IMR-90 (cell line): ENCODE measurements at regions not wholly inside any gene's neighbourhood (a gene's known extent, or its start where the extent isn't known, plus 50 kb on each side); places are given as distances from the start of the nearest gene placed in this dataset.

Source experiments
- ATAC-seq: fragments of 200-7000 bp; cut with Tn5 transposase; 2 replicates; pipeline ENCODE4 v1.9.1; 2020; ENCODE audit warnings: low read depth, mild to moderate bottlenecking, moderate library complexity
- BruUV-seq: library from RNA; stranded (reverse); fragments of 400-500 nt; replicated peaks from 2 replicates; lab custom pipeline; 2021; lab: Mats Ljungman, UMichigan
- CTCF ChIA-PET: fragments of 300-600 bp; formaldehyde crosslinking; extraction: SDS; loops from one replicate; lab custom pipeline; 2021; ENCODE audit warnings: antibody characterized with exemption; lab: Yijun Ruan, JAX
- POLR2A ChIA-PET: fragments of 300-600 bp; sonication (Branson Sonifier 250); formaldehyde crosslinking; loops from one replicate; lab custom pipeline; 2022; ENCODE audit warnings: antibody characterized with exemption; ENCODE audit not compliant: unreplicated experiment; lab: Charles Lee
- DNase-seq: peaks from one replicate; pipeline ENCODE4 v3.0.0; 2013
- H2AFZ ChIP-seq: replicated peaks from 2 replicates; pipeline ENCODE3; 2013; ENCODE audit warnings: low read length, mild to moderate bottlenecking; ENCODE audit not compliant: poor library complexity
- H2AK5ac ChIP-seq: 2 replicates; pipeline ENCODE4 v1.6.1; 2013; ENCODE audit warnings: low read depth, low read length, inconsistent platforms
- H2AK9ac ChIP-seq: replicated peaks from 2 replicates; pipeline ENCODE3; 2013; ENCODE audit warnings: mild to moderate bottlenecking, low read depth, low read length, moderate library complexity; ENCODE audit not compliant: poor library complexity
- H2BK120ac ChIP-seq: 2 replicates; pipeline ENCODE4 v1.6.1; 2013; ENCODE audit warnings: low read depth, low read length, inconsistent platforms
- H2BK15ac ChIP-seq: 3 replicates; pipeline ENCODE4 v1.6.1; 2013; ENCODE audit warnings: low read depth, low read length, inconsistent platforms
- H2BK20ac ChIP-seq: 2 replicates; pipeline ENCODE4 v1.6.1; 2013; ENCODE audit warnings: low read depth, mild to moderate bottlenecking, inconsistent platforms, low read length, moderate library complexity
- H2BK5ac ChIP-seq: 2 replicates; pipeline ENCODE4 v1.6.1; 2013; ENCODE audit warnings: mild to moderate bottlenecking, low read depth, low read length, inconsistent platforms; ENCODE audit not compliant: poor library complexity, severe bottlenecking
- H3K14ac ChIP-seq: replicated peaks from 2 replicates; pipeline ENCODE4 v1.6.1; 2013; ENCODE audit warnings: low read depth, low read length, inconsistent platforms
- H3K18ac ChIP-seq: 2 replicates; pipeline ENCODE4 v1.6.1; 2013; ENCODE audit warnings: low read depth, low read length, control low read depth
- H3K23ac ChIP-seq: 2 replicates; pipeline ENCODE4 v1.6.1; 2013; ENCODE audit warnings: low read depth, low read length, inconsistent platforms
- H3K27ac ChIP-seq: 2 replicates; pipeline ENCODE4 v1.5.1; 2013; ENCODE audit warnings: mild to moderate bottlenecking, control low read depth, low read length; ENCODE audit not compliant: insufficient read depth
- H3K27me3 ChIP-seq: 2 replicates; pipeline ENCODE4 v1.6.1; 2013; ENCODE audit warnings: low read length; ENCODE audit not compliant: control insufficient read depth, insufficient read depth
- H3K36me3 ChIP-seq: 2 replicates; pipeline ENCODE4 v1.6.1; 2013; ENCODE audit warnings: low read length, mixed read lengths; ENCODE audit not compliant: control insufficient read depth, insufficient read depth
- H3K4ac ChIP-seq: 2 replicates; pipeline ENCODE4 v1.6.1; 2013; ENCODE audit warnings: low read depth, low read length, inconsistent platforms
- H3K4me1 ChIP-seq: 2 replicates; pipeline ENCODE4 v1.6.1; 2013; ENCODE audit warnings: low read length, mixed read lengths; ENCODE audit not compliant: control insufficient read depth, insufficient read depth
- H3K4me2 ChIP-seq: 2 replicates; pipeline ENCODE4 v1.6.1; 2013; ENCODE audit warnings: low read depth, mild to moderate bottlenecking, control low read depth, low read length, moderate library complexity
- H3K4me3 ChIP-seq: 2 replicates; pipeline ENCODE4 v1.5.1; 2013; ENCODE audit warnings: low read depth, mild to moderate bottlenecking, control low read depth, low read length, moderate library complexity; ENCODE audit not compliant: insufficient read depth
- H3K56ac ChIP-seq: 2 replicates; pipeline ENCODE4 v1.6.1; 2013; ENCODE audit warnings: low read length, inconsistent platforms; ENCODE audit not compliant: insufficient read depth; ENCODE audit errors: extremely low read depth
- H3K79me1 ChIP-seq, 2 experiments: 2 replicates each; pipeline ENCODE4 v1.6.1; 2013; ENCODE audit warnings: low read length in 2 of 2, inconsistent platforms in 1 of 2, low read depth in 1 of 2
- H3K9ac ChIP-seq: 2 replicates; pipeline ENCODE4 v1.6.1; 2013; ENCODE audit warnings: low read depth, low read length, control low read depth
- H3K9me1 ChIP-seq: 2 replicates; pipeline ENCODE4 v1.6.1; 2013; ENCODE audit warnings: low read length, inconsistent platforms; ENCODE audit not compliant: insufficient read depth
- H3K9me3 ChIP-seq: 2 replicates; pipeline ENCODE4 v1.6.1; 2013; ENCODE audit warnings: low read length; ENCODE audit not compliant: control insufficient read depth, insufficient read depth
- H4K20me1 ChIP-seq: 2 replicates; pipeline ENCODE4 v1.6.1; 2013; ENCODE audit warnings: low read length, inconsistent platforms; ENCODE audit not compliant: insufficient read depth
- H4K5ac ChIP-seq: 2 replicates; pipeline ENCODE4 v1.6.1; 2013; ENCODE audit warnings: mild to moderate bottlenecking, low read depth, low read length, control low read depth
- H4K8ac ChIP-seq, 2 experiments: 2 replicates each; pipeline ENCODE4 v1.6.1; 2013; ENCODE audit warnings: low read depth in 2 of 2, low read length in 2 of 2, control low read depth in 1 of 2, inconsistent platforms in 1 of 2
- H4K91ac ChIP-seq: 2 replicates; pipeline ENCODE4 v1.6.1; 2013; ENCODE audit warnings: low read depth, low read length, inconsistent platforms; ENCODE audit not compliant: insufficient read depth
- BHLHE40 ChIP-seq: fragments of 150-350 bp; IDR thresholded peaks from 2 replicates; pipeline ENCODE4 v1.6.1; 2016; ENCODE audit warnings: mild to moderate bottlenecking, low read depth, low read length
- CEBPB ChIP-seq: IDR thresholded peaks from 2 replicates; pipeline ENCODE4 v1.6.1; 2012; ENCODE audit warnings: low read depth, low read length, improper control_type of control experiment
- CHD1 ChIP-seq: IDR thresholded peaks from 2 replicates; pipeline ENCODE4 v1.6.1; 2012; ENCODE audit warnings: low read depth, low read length, improper control_type of control experiment
- FOS ChIP-seq: fragments of 150-350 bp; IDR thresholded peaks from 2 replicates; pipeline ENCODE4 v1.6.1; 2016; ENCODE audit warnings: low read depth, low read length
- MAFK ChIP-seq: IDR thresholded peaks from 2 replicates; pipeline ENCODE4 v1.6.1; 2012; ENCODE audit warnings: low read depth, low read length, improper control_type of control experiment
- MAZ ChIP-seq: IDR thresholded peaks from 2 replicates; pipeline ENCODE4 v1.6.1; 2012; ENCODE audit warnings: low read depth, mild to moderate bottlenecking, low read length, improper control_type of control experiment, moderate library complexity, borderline replicate concordance
- MXI1 ChIP-seq: IDR thresholded peaks from 2 replicates; pipeline ENCODE4 v1.6.1; 2012; ENCODE audit warnings: low read depth, mild to moderate bottlenecking, low read length, moderate library complexity, borderline replicate concordance
- NFE2L2 ChIP-seq: fragments of 150-350 bp; IDR thresholded peaks from 2 replicates; pipeline ENCODE4 v1.6.1; 2016; ENCODE audit warnings: low read depth, mild to moderate bottlenecking, low read length
- POLR2A ChIP-seq: IDR thresholded peaks from 2 replicates; pipeline ENCODE4 v1.6.1; 2012; ENCODE audit warnings: mild to moderate bottlenecking, low read depth, low read length
- RAD21 ChIP-seq: IDR thresholded peaks from 2 replicates; pipeline ENCODE4 v1.6.1; 2012; ENCODE audit warnings: low read length, improper control_type of control experiment
- RCOR1 ChIP-seq: IDR thresholded peaks from 2 replicates; pipeline ENCODE4 v1.6.1; 2012; ENCODE audit warnings: mild to moderate bottlenecking, low read length, improper control_type of control experiment; ENCODE audit not compliant: insufficient replicate concordance
- RFX5 ChIP-seq: IDR thresholded peaks from 2 replicates; pipeline ENCODE4 v1.8.0; 2012; ENCODE audit warnings: low read depth, mild to moderate bottlenecking, low read length, moderate library complexity
- SMC3 ChIP-seq: fragments of 150-350 bp; IDR thresholded peaks from 2 replicates; pipeline ENCODE4 v1.6.1; 2016; ENCODE audit warnings: low read depth, mild to moderate bottlenecking, antibody characterized with exemption, low read length, moderate library complexity
- WGBS, 2 experiments: methylation state at CpG; one replicate each; pipeline versions ENCODE4 v1.1.5 to v1.1.7; 2013; ENCODE audit warnings: missing lambda C conversion rate in 2 of 2; ENCODE audit not compliant: insufficient read length in 1 of 2; ENCODE audit errors: extremely low coverage in 2 of 2; 5-methylcytosine and 5-hydroxymethylcytosine counted together
- dilution Hi-C: fragments of 300-500 bp; cut with HindIII; formaldehyde crosslinking; loops from one replicate; pipeline ENCODE4 v1.14.3; 2018; ENCODE audit warnings: low sequenced_read_pairs; ENCODE audit not compliant: unreplicated experiment
- in situ Hi-C: fragments of 300-500 bp; cut with MboI; formaldehyde crosslinking; loops from 3 replicates; pipeline ENCODE4 v1.14.3; 2019; ENCODE audit warnings: low sequenced_read_pairs, inconsistent platforms, mixed read lengths
- intact Hi-C: fragments of 100-400 bp; cut with micrococcal nuclease; formaldehyde crosslinking; loops from 2 replicates; pipeline ENCODE4 v1.10.0; 2022
- TF ChIP-seq, protein P1 (sequence below): fragments of 150-350 bp; IDR thresholded peaks from 2 replicates; pipeline ENCODE4 v1.6.1; 2017; ENCODE audit warnings: mild to moderate bottlenecking, antibody characterized with exemption, low read length, low read depth
- TF ChIP-seq, protein P2 (sequence below): conservative IDR thresholded peaks from 2 replicates; pipeline ENCODE4 v1.5.1; 2012; ENCODE audit warnings: mild to moderate bottlenecking, low read depth, low read length, improper control_type of control experiment
- TF ChIP-seq, protein P3 (sequence below): fragments of 150-350 bp; IDR thresholded peaks from 2 replicates; pipeline ENCODE4 v1.6.1; 2016; ENCODE audit warnings: low read depth, mild to moderate bottlenecking, low read length, moderate library complexity, borderline replicate concordance

DNA sequence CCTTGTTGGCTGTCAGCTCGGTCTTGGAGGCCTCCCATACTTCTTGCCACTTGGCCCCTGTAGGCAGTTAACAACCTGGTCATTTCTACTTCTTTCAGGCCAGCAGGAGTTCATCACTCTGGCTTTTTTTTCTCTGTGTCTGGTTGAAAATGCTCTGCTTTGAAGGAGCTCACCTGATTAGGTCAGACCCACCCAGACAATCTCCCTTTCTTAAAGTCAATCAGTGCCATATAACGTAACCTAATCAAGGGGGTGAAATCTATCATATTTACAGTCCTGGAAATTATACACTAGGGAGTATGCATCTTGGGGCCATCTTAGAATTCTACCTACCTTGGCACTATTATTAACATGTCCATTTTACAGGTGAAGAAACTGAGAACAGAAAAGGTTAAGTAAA is 155.4 kb downstream of the SREK1 start:
- no peaks in the 10 kb centered on the region for H3K36me3 ChIP-seq
- no peak overlapping the region for H4K8ac ChIP-seq
- no TSS peak for BruUV-seq
- H3K23ac ChIP-seq, result no peak overlapping the region
- H4K5ac ChIP-seq, result no peak overlapping the region
- H4K20me1 ChIP-seq, result no peaks in the 10 kb centered on the region
- no peak for DNase-seq
- H2AK5ac ChIP-seq, result no peak overlapping the region
- no peak for TF ChIP-seq POLR2A
- no peak for TF ChIP-seq MAZ
- TF ChIP-seq BHLHE40, result no peak
- TF ChIP-seq CEBPB, result no peak
- no peak for TF ChIP-seq FOS
- no peak for TF ChIP-seq CHD1
- TF ChIP-seq NFE2L2, result no peak
- TF ChIP-seq RCOR1, result no peak
- TF ChIP-seq, protein P1, sequence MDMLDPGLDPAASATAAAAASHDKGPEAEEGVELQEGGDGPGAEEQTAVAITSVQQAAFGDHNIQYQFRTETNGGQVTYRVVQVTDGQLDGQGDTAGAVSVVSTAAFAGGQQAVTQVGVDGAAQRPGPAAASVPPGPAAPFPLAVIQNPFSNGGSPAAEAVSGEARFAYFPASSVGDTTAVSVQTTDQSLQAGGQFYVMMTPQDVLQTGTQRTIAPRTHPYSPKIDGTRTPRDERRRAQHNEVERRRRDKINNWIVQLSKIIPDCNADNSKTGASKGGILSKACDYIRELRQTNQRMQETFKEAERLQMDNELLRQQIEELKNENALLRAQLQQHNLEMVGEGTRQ, result no peak
- no peak for TF ChIP-seq MAFK
- no peak for TF ChIP-seq RFX5
- TF ChIP-seq SMC3, result no peak
- TF ChIP-seq MXI1, result no peak
- TF ChIP-seq, protein P2, sequence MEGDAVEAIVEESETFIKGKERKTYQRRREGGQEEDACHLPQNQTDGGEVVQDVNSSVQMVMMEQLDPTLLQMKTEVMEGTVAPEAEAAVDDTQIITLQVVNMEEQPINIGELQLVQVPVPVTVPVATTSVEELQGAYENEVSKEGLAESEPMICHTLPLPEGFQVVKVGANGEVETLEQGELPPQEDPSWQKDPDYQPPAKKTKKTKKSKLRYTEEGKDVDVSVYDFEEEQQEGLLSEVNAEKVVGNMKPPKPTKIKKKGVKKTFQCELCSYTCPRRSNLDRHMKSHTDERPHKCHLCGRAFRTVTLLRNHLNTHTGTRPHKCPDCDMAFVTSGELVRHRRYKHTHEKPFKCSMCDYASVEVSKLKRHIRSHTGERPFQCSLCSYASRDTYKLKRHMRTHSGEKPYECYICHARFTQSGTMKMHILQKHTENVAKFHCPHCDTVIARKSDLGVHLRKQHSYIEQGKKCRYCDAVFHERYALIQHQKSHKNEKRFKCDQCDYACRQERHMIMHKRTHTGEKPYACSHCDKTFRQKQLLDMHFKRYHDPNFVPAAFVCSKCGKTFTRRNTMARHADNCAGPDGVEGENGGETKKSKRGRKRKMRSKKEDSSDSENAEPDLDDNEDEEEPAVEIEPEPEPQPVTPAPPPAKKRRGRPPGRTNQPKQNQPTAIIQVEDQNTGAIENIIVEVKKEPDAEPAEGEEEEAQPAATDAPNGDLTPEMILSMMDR, result no peak
- TF ChIP-seq RAD21, result no peak
- TF ChIP-seq, protein P3, sequence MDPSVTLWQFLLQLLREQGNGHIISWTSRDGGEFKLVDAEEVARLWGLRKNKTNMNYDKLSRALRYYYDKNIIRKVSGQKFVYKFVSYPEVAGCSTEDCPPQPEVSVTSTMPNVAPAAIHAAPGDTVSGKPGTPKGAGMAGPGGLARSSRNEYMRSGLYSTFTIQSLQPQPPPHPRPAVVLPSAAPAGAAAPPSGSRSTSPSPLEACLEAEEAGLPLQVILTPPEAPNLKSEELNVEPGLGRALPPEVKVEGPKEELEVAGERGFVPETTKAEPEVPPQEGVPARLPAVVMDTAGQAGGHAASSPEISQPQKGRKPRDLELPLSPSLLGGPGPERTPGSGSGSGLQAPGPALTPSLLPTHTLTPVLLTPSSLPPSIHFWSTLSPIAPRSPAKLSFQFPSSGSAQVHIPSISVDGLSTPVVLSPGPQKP, result no peak
- H3K9me3 ChIP-seq, result no peaks in the 10 kb centered on the region
- no peak overlapping the region for H2BK120ac ChIP-seq
- no peak overlapping the region for H2BK5ac ChIP-seq
- H3K4me3 ChIP-seq, result no peak overlapping the region
- peaks cover 2% of the 10 kb centered on the region for H3K27me3 ChIP-seq
- H2BK15ac ChIP-seq, result no peak overlapping the region
- in situ Hi-C loops, result no loop called here
- dilution Hi-C loops, result no loop called here
- intact Hi-C loops, result no loop called here
- no peak overlapping the region for H3K4me2 ChIP-seq
- no peaks in the 10 kb centered on the region for H3K4me1 ChIP-seq
- H3K18ac ChIP-seq, result no peak overlapping the region
- no peak overlapping the region for H2BK20ac ChIP-seq
- H2AK9ac ChIP-seq, result no peak overlapping the region
- H4K91ac ChIP-seq, result no peak overlapping the region
- H3K14ac ChIP-seq, result no peak overlapping the region
- POLR2A ChIA-PET, result no interaction called here
- no peak overlapping the region for H3K4ac ChIP-seq
- no peak overlapping the region for H2AFZ ChIP-seq
- no peaks in the 10 kb centered on the region for H3K9me1 ChIP-seq
- CTCF ChIA-PET, result interaction anchor here (1.3 kb wide), 1 partner anchor 8 kb away, joined by 3 read pairs; no protein-coding TSS in a partner anchor
- no peak overlapping the region for H3K27ac ChIP-seq
- no CpG with 5 or more reads among the region's 2 CpGs for WGBS, 2 experiments
- no peak overlapping the region for H3K56ac ChIP-seq
- no peak overlapping the region for H3K9ac ChIP-seq
- ATAC-seq, result no peak
- no peaks in the 10 kb centered on the region for H3K79me1 ChIP-seq
